ENCODE measurements at regions not wholly inside any gene's neighbourhood (a gene's known extent, or its start where the extent isn't known, plus 50 kb on each side); places are given as distances from the start of the nearest gene placed in this dataset.

DNA sequence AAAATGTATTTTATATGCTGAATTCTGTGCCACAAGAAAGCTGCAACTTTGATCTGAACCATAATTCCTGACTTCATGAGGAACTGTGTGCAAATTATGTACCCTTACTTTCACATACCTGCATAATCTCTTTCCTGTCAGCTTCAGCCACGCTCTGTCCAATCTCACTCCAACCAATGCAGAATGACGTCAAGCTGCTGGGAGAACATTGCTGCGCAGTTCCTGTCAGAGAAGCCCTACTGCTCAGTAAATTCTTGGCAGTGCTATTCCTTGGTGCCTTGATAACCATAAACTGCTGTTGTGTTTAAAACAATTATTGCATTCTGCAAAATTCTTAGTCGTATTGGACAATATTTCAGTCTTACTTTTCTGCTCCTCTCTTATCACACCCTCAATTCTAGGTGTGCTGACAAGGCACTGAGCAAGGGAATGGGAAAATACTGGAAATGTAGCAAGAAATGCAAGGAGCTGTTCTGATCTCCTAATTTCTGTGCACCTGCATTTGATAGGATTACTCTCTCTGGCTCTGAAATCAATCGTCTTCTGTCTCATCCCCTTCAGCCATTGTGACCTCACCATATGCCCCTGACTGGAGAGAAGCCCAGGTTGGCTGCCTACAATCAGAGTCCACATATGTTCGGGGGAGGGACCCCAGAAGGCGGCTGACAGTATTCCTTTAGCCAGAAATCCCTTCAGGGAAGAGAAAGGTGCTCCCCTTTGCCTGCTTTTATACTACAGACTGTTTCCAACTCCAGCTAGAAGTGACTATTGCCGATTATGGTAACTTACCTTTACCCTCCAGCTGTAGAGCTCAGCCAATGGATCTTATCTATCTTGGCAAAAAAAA, 274.9 kb upstream of the NOVA1 start:
- Histone ChIP-seq H3K4me1 (ENCODE audit: control insufficient read depth, insufficient read depth, low read length) (no peaks in the 10 kb centered on the region), H3K4me3 (ENCODE audit: low read length) (no peak overlapping the region), H3K9me3 (ENCODE audit: control insufficient read depth, low read depth, low read length) (no peaks in the 10 kb centered on the region), H3K27me3 (ENCODE audit: control insufficient read depth, insufficient read depth, low read length) (no peaks in the 10 kb centered on the region), H3K36me3 (ENCODE audit: control insufficient read depth, insufficient read depth, low read length) (no peaks in the 10 kb centered on the region), H3K27ac (ENCODE audit: low read length) (no peak overlapping the region)
- WGBS (ENCODE audit: insufficient coverage, low lambda C conversion rate) = 13% methylated on average over 1 of the region's 8 CpGs
- peak in 1 of 2 donors; percentile 15 for DNase-seq

DNA sequence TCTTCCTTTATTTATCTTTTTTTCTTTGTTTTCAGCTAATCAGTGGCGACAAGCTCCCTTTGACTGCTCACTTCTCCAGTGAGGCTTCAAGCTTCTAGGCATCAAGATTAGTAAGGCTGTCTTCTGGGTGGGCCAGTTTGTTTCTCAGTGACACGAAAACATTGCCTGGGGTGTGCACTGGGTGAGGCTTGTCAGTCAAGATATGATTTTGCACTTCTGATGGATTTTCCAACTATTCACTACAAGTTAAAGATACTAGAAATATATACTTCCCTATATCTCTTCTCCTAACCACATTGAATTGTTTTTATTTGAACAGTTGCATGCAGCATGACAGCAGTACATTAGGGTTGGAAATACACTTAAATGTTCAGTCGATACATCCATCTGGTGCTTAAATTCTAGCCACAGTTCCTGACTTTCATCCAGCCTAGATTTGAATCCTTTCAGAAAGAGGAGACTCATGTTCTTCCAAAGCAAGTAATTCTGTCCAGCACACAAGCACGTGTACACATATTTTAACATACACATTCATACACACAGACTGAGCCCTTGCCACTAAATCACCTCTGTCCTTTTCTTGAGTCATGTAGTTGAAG, 275.6 kb upstream of the NOVA1 start:
- no peaks in the 10 kb centered on the region for H3K4me1 ChIP-seq (ENCODE audit: control insufficient read depth, insufficient read depth, low read length)
- no peaks in the 10 kb centered on the region for H3K9me3 ChIP-seq (ENCODE audit: control insufficient read depth, low read depth, low read length)
- DNase-seq = no peak
- no peaks in the 10 kb centered on the region for H3K27me3 ChIP-seq (ENCODE audit: control insufficient read depth, insufficient read depth, low read length)
- WGBS (ENCODE audit: insufficient coverage, low lambda C conversion rate) = no CpG with 5 or more reads among the region's 4 CpGs
- H3K4me3 ChIP-seq (ENCODE audit: low read length) = no peak overlapping the region
- no peaks in the 10 kb centered on the region for H3K36me3 ChIP-seq (ENCODE audit: control insufficient read depth, insufficient read depth, low read length)
- H3K27ac ChIP-seq (ENCODE audit: low read length) = no peak overlapping the region

GRCh38 chr14:26887847-26888246, 290.0 kb upstream of the NOVA1 start:
- Histone ChIP-seq H3K27ac (ENCODE audit: low read length) (no peak overlapping the region), H3K4me1 (ENCODE audit: control insufficient read depth, insufficient read depth, low read length) (no peaks in the 10 kb centered on the region), H3K36me3 (ENCODE audit: control insufficient read depth, insufficient read depth, low read length) (no peaks in the 10 kb centered on the region), H3K4me3 (ENCODE audit: low read length) (no peak overlapping the region), H3K9me3 (ENCODE audit: control insufficient read depth, low read depth, low read length) (no peaks in the 10 kb centered on the region), H3K27me3 (ENCODE audit: control insufficient read depth, insufficient read depth, low read length) (no peaks in the 10 kb centered on the region)
- WGBS (ENCODE audit: insufficient coverage, low lambda C conversion rate) = no CpG with 5 or more reads among the region's 1 CpG
- no peak for DNase-seq

- no peak overlapping the region for H3K27ac ChIP-seq (ENCODE audit: low read length)
- H3K27me3 ChIP-seq (ENCODE audit: control insufficient read depth, insufficient read depth, low read length) = no peaks in the 10 kb centered on the region
- H3K36me3 ChIP-seq (ENCODE audit: control insufficient read depth, insufficient read depth, low read length) = no peaks in the 10 kb centered on the region
- no peaks in the 10 kb centered on the region for H3K4me1 ChIP-seq (ENCODE audit: control insufficient read depth, insufficient read depth, low read length)
- 78% methylated on average over 1 of the region's 1 CpG for WGBS (ENCODE audit: insufficient coverage, low lambda C conversion rate)
- H3K9me3 ChIP-seq (ENCODE audit: control insufficient read depth, low read depth, low read length) = no peaks in the 10 kb centered on the region
- H3K4me3 ChIP-seq (ENCODE audit: low read length) = no peak overlapping the region
- DNase-seq = no peak
Measured at GRCh38 chr14:26888592-26888991, 290.8 kb upstream of the NOVA1 start.

- H3K27me3 ChIP-seq (ENCODE audit: control insufficient read depth, insufficient read depth, low read length) = no peaks in the 10 kb centered on the region
- WGBS (ENCODE audit: insufficient coverage, low lambda C conversion rate) = 93% methylated on average over 2 of the region's 3 CpGs
- no peak for DNase-seq
Measured at GRCh38 chr14:26896447-26896846, 298.6 kb upstream of the NOVA1 start.

GRCh38 chr14:26897196-26897595, 299.4 kb upstream of the NOVA1 start:
- Histone ChIP-seq H3K36me3 (ENCODE audit: control insufficient read depth, insufficient read depth, low read length) (no peaks in the 10 kb centered on the region), H3K27me3 (ENCODE audit: control insufficient read depth, insufficient read depth, low read length) (no peaks in the 10 kb centered on the region), H3K4me3 (ENCODE audit: low read length) (no peak overlapping the region), H3K27ac (ENCODE audit: low read length) (no peak overlapping the region), H3K9me3 (ENCODE audit: control insufficient read depth, low read depth, low read length) (peaks cover 3% of the 10 kb centered on the region), H3K4me1 (ENCODE audit: control insufficient read depth, insufficient read depth, low read length) (no peaks in the 10 kb centered on the region)
- DNase-seq = no peak

More at GRCh38 chr14:26896447-26896846, 298.6 kb upstream of the NOVA1 start:
- H3K27ac ChIP-seq (ENCODE audit: low read length) = no peak overlapping the region
- H3K36me3 ChIP-seq (ENCODE audit: control insufficient read depth, insufficient read depth, low read length) = no peaks in the 10 kb centered on the region
- H3K4me3 ChIP-seq (ENCODE audit: low read length) = no peak overlapping the region
- no peaks in the 10 kb centered on the region for H3K4me1 ChIP-seq (ENCODE audit: control insufficient read depth, insufficient read depth, low read length)
- peaks cover 3% of the 10 kb centered on the region for H3K9me3 ChIP-seq (ENCODE audit: control insufficient read depth, low read depth, low read length)

GRCh38 chr14:26905229-26905628, 307.4 kb upstream of the NOVA1 start:
- Histone ChIP-seq H3K27ac (ENCODE audit: low read length) (no peak overlapping the region), H3K9me3 (ENCODE audit: control insufficient read depth, low read depth, low read length) (peaks cover 3% of the 10 kb centered on the region), H3K36me3 (ENCODE audit: control insufficient read depth, insufficient read depth, low read length) (no peaks in the 10 kb centered on the region), H3K4me3 (ENCODE audit: low read length) (no peak overlapping the region), H3K4me1 (ENCODE audit: control insufficient read depth, insufficient read depth, low read length) (no peaks in the 10 kb centered on the region), H3K27me3 (ENCODE audit: control insufficient read depth, insufficient read depth, low read length) (no peaks in the 10 kb centered on the region)
- DNase-seq = no peak
- WGBS (ENCODE audit: insufficient coverage, low lambda C conversion rate) = 72% methylated on average over 3 of the region's 3 CpGs

DNA sequence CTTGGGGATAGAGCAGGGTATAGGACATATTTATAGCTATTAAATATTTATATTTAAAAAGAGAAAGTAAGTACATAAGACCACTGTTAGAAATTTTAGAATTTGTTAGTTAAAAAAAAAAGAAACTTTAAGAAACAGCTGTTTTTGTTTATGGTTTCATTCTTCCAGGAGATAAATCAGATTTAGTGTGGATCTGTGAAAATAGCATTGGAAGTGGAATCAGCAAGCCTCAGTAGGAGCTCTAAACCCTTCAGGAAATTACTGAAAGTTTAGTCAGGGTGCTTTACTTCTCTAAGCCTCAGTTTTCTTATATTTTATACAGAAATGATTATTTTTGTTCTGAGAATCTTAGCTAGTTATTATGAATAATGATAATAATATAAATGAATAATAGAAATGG, 316.0 kb upstream of the NOVA1 start:
- no peak overlapping the region for H3K4me3 ChIP-seq (ENCODE audit: low read length)
- H3K27ac ChIP-seq (ENCODE audit: low read length) = no peak overlapping the region
- no peaks in the 10 kb centered on the region for H3K27me3 ChIP-seq (ENCODE audit: control insufficient read depth, insufficient read depth, low read length)
- no peaks in the 10 kb centered on the region for H3K4me1 ChIP-seq (ENCODE audit: control insufficient read depth, insufficient read depth, low read length)
- DNase-seq = no peak
- no peaks in the 10 kb centered on the region for H3K9me3 ChIP-seq (ENCODE audit: control insufficient read depth, low read depth, low read length)
- no peaks in the 10 kb centered on the region for H3K36me3 ChIP-seq (ENCODE audit: control insufficient read depth, insufficient read depth, low read length)

- no peak overlapping the region for H3K27ac ChIP-seq (ENCODE audit: low read length)
Measured at GRCh38 chr14:26917086-26917485, 319.3 kb upstream of the NOVA1 start.

DNA sequence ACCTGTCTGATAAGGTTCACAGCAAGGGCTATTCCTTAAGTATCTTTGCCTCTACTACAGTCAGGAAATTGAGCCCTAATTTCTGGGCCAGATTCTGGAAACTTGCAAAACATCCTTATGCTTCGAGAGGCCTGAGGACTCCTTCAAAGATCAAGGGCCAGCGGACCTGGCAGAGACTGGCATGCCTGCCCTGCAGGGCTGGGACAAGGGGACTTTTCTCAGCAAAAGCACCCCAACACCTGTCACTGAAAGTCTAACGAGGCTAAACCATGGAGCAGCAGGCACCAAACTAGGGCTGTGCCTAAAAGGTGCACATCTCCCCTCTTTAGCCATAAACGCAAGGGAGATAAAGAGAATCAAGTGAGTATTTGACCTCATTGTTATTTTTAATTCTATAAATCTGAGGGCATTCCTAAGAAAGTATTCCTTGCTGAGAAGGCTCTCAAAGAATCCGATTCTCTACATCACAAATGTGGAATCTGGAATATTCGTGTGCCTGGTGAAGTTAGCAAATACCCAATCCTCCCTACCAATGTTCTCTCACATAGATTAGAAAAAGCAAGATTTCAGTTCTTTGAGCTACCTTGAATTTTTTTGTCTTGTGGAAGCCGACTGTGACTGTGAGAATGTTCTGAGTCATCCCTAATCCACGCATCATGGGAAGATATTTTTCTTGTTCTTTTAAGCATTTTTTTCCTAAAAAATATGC, 328.2 kb upstream of the NOVA1 start:
- WGBS (ENCODE audit: insufficient coverage, low lambda C conversion rate) = 86% methylated on average over 4 of the region's 8 CpGs
- Histone ChIP-seq H3K36me3 (ENCODE audit: control insufficient read depth, insufficient read depth, low read length) (no peaks in the 10 kb centered on the region), H3K9me3 (ENCODE audit: control insufficient read depth, low read depth, low read length) (no peaks in the 10 kb centered on the region), H3K27ac (ENCODE audit: low read length) (no peak overlapping the region), H3K4me1 (ENCODE audit: control insufficient read depth, insufficient read depth, low read length) (no peaks in the 10 kb centered on the region), H3K4me3 (ENCODE audit: low read length) (no peak overlapping the region), H3K27me3 (ENCODE audit: control insufficient read depth, insufficient read depth, low read length) (no peaks in the 10 kb centered on the region)
- no peak for DNase-seq

More at GRCh38 chr14:26917086-26917485, 319.3 kb upstream of the NOVA1 start:
- H3K4me3 ChIP-seq (ENCODE audit: low read length) = no peak overlapping the region
- H3K27me3 ChIP-seq (ENCODE audit: control insufficient read depth, insufficient read depth, low read length) = no peaks in the 10 kb centered on the region
- no peaks in the 10 kb centered on the region for H3K36me3 ChIP-seq (ENCODE audit: control insufficient read depth, insufficient read depth, low read length)
- no peaks in the 10 kb centered on the region for H3K9me3 ChIP-seq (ENCODE audit: control insufficient read depth, low read depth, low read length)
- DNase-seq = peak in 1 of 2 donors; percentile 3
- H3K4me1 ChIP-seq (ENCODE audit: control insufficient read depth, insufficient read depth, low read length) = no peaks in the 10 kb centered on the region
- WGBS (ENCODE audit: insufficient coverage, low lambda C conversion rate) = no CpG with 5 or more reads among the region's 1 CpG

Data from large intestine (tissue), 3 donors.